ENCODE measurements at regions not wholly inside any gene's neighbourhood (a gene's known extent, or its start where the extent isn't known, plus 50 kb on each side); places are given as distances from the start of the nearest gene placed in this dataset.
A peak's percentile ranks its signal among the peaks of the same experiment; 100 is the strongest.

GRCh38 chr7:142698429-142698828, 50.8 kb upstream of the PRSS1 start:
- ATAC-seq (replicated peaks), result no peak
- peaks cover 11 to 41% of the 10 kb centered on the region in 2 donors for H3K4me1 Mint-ChIP-seq (ENCODE audit: low read depth in 2 of 2)
- no peak for DNase-seq
- H3K27me3 Mint-ChIP-seq, result no peaks in the 10 kb centered on the region
- H3K27ac Mint-ChIP-seq, result no peak overlapping the region
- no peaks in the 10 kb centered on the region for H3K36me3 Mint-ChIP-seq (ENCODE audit: insufficient read depth)
- H3K9me3 Mint-ChIP-seq, result no peaks in the 10 kb centered on the region
- no peak overlapping the region for H3K4me3 Mint-ChIP-seq

GRCh38 chr7:142697270-142697669, 52.0 kb upstream of the PRSS1 start:
- DNase-seq (no peak), ATAC-seq (replicated peaks) (no peak)
- no peak overlapping the region for H3K4me3 Mint-ChIP-seq
- H3K27me3 Mint-ChIP-seq, result no peaks in the 10 kb centered on the region
- H3K36me3 Mint-ChIP-seq (ENCODE audit: insufficient read depth), result no peaks in the 10 kb centered on the region
- H3K27ac Mint-ChIP-seq, result no peak overlapping the region
- H3K4me1 Mint-ChIP-seq (ENCODE audit: low read depth in 2 of 2), result peaks cover 7 to 35% of the 10 kb centered on the region in 2 donors
- H3K9me3 Mint-ChIP-seq, result no peaks in the 10 kb centered on the region

GRCh38 chr7:142696456-142697179, 52.7 kb upstream of the PRSS1 start:
- Mint-ChIP-seq H3K4me3 (no peak overlapping the region), H3K36me3 (ENCODE audit: insufficient read depth) (no peaks in the 10 kb centered on the region), H3K9me3 (no peaks in the 10 kb centered on the region), H3K27ac (no peak overlapping the region), H3K4me1 (ENCODE audit: low read depth in 2 of 2) (peaks cover 7 to 32% of the 10 kb centered on the region in 2 donors), H3K27me3 (no peaks in the 10 kb centered on the region)
- DNase-seq (no peak), ATAC-seq (replicated peaks) (no peak)

GRCh38 chr7:142693911-142694310, 55.4 kb upstream of the PRSS1 start:
- no peak for ATAC-seq (replicated peaks)
- no peaks in the 10 kb centered on the region for H3K27me3 Mint-ChIP-seq

GRCh38 chr7:142690554-142691182, 58.6 kb upstream of the PRSS1 start:
- Mint-ChIP-seq H3K36me3 (ENCODE audit: insufficient read depth) (no peaks in the 10 kb centered on the region), H3K27ac (peak overlapping the region; percentile 15 to 92), H3K9me3 (no peaks in the 10 kb centered on the region), H3K27me3 (no peaks in the 10 kb centered on the region), H3K4me3 (no peak overlapping the region), H3K4me1 (ENCODE audit: low read depth in 2 of 2) (peaks cover 9 to 31% of the 10 kb centered on the region in 2 donors)
- ATAC-seq (replicated peaks) (no peak), DNase-seq (no peak)

More at GRCh38 chr7:142693911-142694310, 55.4 kb upstream of the PRSS1 start:
- Mint-ChIP-seq H3K27ac (peak overlapping the region in 1 of 2 donors; percentile 52), H3K4me3 (no peak overlapping the region), H3K9me3 (no peaks in the 10 kb centered on the region), H3K4me1 (ENCODE audit: low read depth in 2 of 2) (peaks cover 3 to 25% of the 10 kb centered on the region in 2 donors), H3K36me3 (ENCODE audit: insufficient read depth) (no peaks in the 10 kb centered on the region)
- DNase-seq, result no peak

GRCh38 chr7:142689439-142690120, 59.7 kb upstream of the PRSS1 start:
- ATAC-seq (replicated peaks) (no peak), DNase-seq (no peak)
- H3K27me3 Mint-ChIP-seq, result no peaks in the 10 kb centered on the region
- H3K4me1 Mint-ChIP-seq (ENCODE audit: low read depth in 2 of 2), result peaks cover 11 to 32% of the 10 kb centered on the region in 2 donors
- peak overlapping the region in 1 of 2 donors; percentile 92 for H3K27ac Mint-ChIP-seq
- peak overlapping the region in 1 of 2 donors; percentile 29 for H3K4me3 Mint-ChIP-seq
- H3K9me3 Mint-ChIP-seq, result no peaks in the 10 kb centered on the region
- H3K36me3 Mint-ChIP-seq (ENCODE audit: insufficient read depth), result no peaks in the 10 kb centered on the region

- H3K27ac Mint-ChIP-seq, result peak overlapping the region; percentile 38 to 92
- no peak for DNase-seq
- ATAC-seq (replicated peaks), result peak; percentile 71
- H3K4me3 Mint-ChIP-seq, result peak overlapping the region; percentile 10 to 46
- no peaks in the 10 kb centered on the region for H3K27me3 Mint-ChIP-seq
- H3K9me3 Mint-ChIP-seq, result no peaks in the 10 kb centered on the region
- H3K36me3 Mint-ChIP-seq (ENCODE audit: insufficient read depth), result no peaks in the 10 kb centered on the region
- peaks cover 12 to 38% of the 10 kb centered on the region in 2 donors for H3K4me1 Mint-ChIP-seq (ENCODE audit: low read depth in 2 of 2)
Observed at GRCh38 chr7:142685877-142686508, 63.3 kb upstream of the PRSS1 start.

GRCh38 chr7:142681314-142682092, 67.8 kb upstream of the PRSS1 start:
- H3K4me3 Mint-ChIP-seq, result no peak overlapping the region
- ATAC-seq (replicated peaks) (no peak), DNase-seq (no peak)
- peaks cover 9 to 18% of the 10 kb centered on the region in 2 donors for H3K4me1 Mint-ChIP-seq (ENCODE audit: low read depth in 2 of 2)
- H3K9me3 Mint-ChIP-seq, result no peaks in the 10 kb centered on the region
- H3K27me3 Mint-ChIP-seq, result no peaks in the 10 kb centered on the region
- H3K36me3 Mint-ChIP-seq (ENCODE audit: insufficient read depth), result no peaks in the 10 kb centered on the region
- H3K27ac Mint-ChIP-seq, result no peak overlapping the region

GRCh38 chr7:142671506-142671905, 77.8 kb upstream of the PRSS1 start:
- no peak overlapping the region for H3K4me3 Mint-ChIP-seq

GRCh38 chr7:142670511-142670910, 78.8 kb upstream of the PRSS1 start:
- Mint-ChIP-seq H3K4me1 (ENCODE audit: low read depth in 2 of 2) (peaks cover 11 to 12% of the 10 kb centered on the region in 2 donors), H3K36me3 (ENCODE audit: insufficient read depth) (no peaks in the 10 kb centered on the region), H3K27me3 (no peaks in the 10 kb centered on the region), H3K9me3 (no peaks in the 10 kb centered on the region), H3K27ac (peak overlapping the region; percentile 35 to 60), H3K4me3 (peak overlapping the region; percentile 10 to 33)
- ATAC-seq (replicated peaks) (no peak), DNase-seq (no peak)

More at GRCh38 chr7:142671506-142671905, 77.8 kb upstream of the PRSS1 start:
- ATAC-seq (replicated peaks) (no peak), DNase-seq (no peak)
- Mint-ChIP-seq H3K9me3 (no peaks in the 10 kb centered on the region), H3K27me3 (no peaks in the 10 kb centered on the region), H3K36me3 (ENCODE audit: insufficient read depth) (no peaks in the 10 kb centered on the region), H3K4me1 (ENCODE audit: low read depth in 2 of 2) (peaks cover 11 to 12% of the 10 kb centered on the region in 2 donors), H3K27ac (no peak overlapping the region)

GRCh38 chr7:142669074-142669654, 80.1 kb upstream of the PRSS1 start:
- H3K4me3 Mint-ChIP-seq, result no peak overlapping the region
- peaks cover 11 to 12% of the 10 kb centered on the region in 2 donors for H3K4me1 Mint-ChIP-seq (ENCODE audit: low read depth in 2 of 2)
- no peaks in the 10 kb centered on the region for H3K36me3 Mint-ChIP-seq (ENCODE audit: insufficient read depth)
- no peaks in the 10 kb centered on the region for H3K9me3 Mint-ChIP-seq
- H3K27me3 Mint-ChIP-seq, result no peaks in the 10 kb centered on the region
- ATAC-seq (replicated peaks) (no peak), DNase-seq (peak in 1 of 3 experiments; percentile 1)
- no peak overlapping the region for H3K27ac Mint-ChIP-seq

GRCh38 chr7:142668495-142668894, 80.8 kb upstream of the PRSS1 start:
- no peak for DNase-seq
- Mint-ChIP-seq H3K27ac (no peak overlapping the region), H3K27me3 (no peaks in the 10 kb centered on the region), H3K4me1 (ENCODE audit: low read depth in 2 of 2) (peaks cover 11 to 12% of the 10 kb centered on the region in 2 donors), H3K9me3 (no peaks in the 10 kb centered on the region), H3K4me3 (no peak overlapping the region), H3K36me3 (ENCODE audit: insufficient read depth) (no peaks in the 10 kb centered on the region)
- no peak for ATAC-seq (replicated peaks)
